NCI-H2196 treated with DMSO at 0.1 percent for 48 hours (cell line): ENCODE measurements at regions not wholly inside any gene's neighbourhood (a gene's known extent, or its start where the extent isn't known, plus 50 kb on each side); places are given as distances from the start of the nearest gene placed in this dataset.

Experiments
- DNase-seq: peaks from one replicate; lab custom pipeline; 2025; ENCODE audit not compliant: unreplicated experiment; lab: John Stamatoyannopoulos, UW

GRCh38 chr18:67381608-67382150 lies 134.8 kb downstream of the DSEL start:
- DNase-seq = no peak

- no peak for DNase-seq
Observed at GRCh38 chr18:67380867-67381266, 135.7 kb downstream of the DSEL start.

GRCh38 chr18:67379981-67380380 lies 136.5 kb downstream of the DSEL start:
- DNase-seq = no peak

- no peak for DNase-seq
Observed at GRCh38 chr18:67376372-67376771, 140.1 kb downstream of the DSEL start.

- no peak for DNase-seq
Observed at GRCh38 chr18:67373636-67374035, 142.9 kb downstream of the DSEL start.

- no peak for DNase-seq
Observed at GRCh38 chr18:67367540-67367939, 149.0 kb downstream of the DSEL start.

GRCh38 chr18:67363694-67364093 lies 152.8 kb downstream of the DSEL start:
- DNase-seq = no peak

GRCh38 chr18:67362906-67363305 lies 153.6 kb downstream of the DSEL start:
- DNase-seq = no peak

- no peak for DNase-seq
Observed at GRCh38 chr18:67359873-67360838, 156.4 kb downstream of the DSEL start.

- DNase-seq = no peak
Observed at GRCh38 chr18:67358947-67359346, 157.6 kb downstream of the DSEL start.

GRCh38 chr18:67354692-67355091 lies 161.8 kb downstream of the DSEL start:
- DNase-seq = no peak

- no peak for DNase-seq
Observed at GRCh38 chr18:67354091-67354490, 162.4 kb downstream of the DSEL start.

GRCh38 chr18:67347438-67347837 lies 169.1 kb downstream of the DSEL start:
- no peak for DNase-seq

GRCh38 chr18:67342159-67342558 lies 174.4 kb downstream of the DSEL start:
- no peak for DNase-seq

- no peak for DNase-seq
Observed at GRCh38 chr18:67337696-67338095, 178.8 kb downstream of the DSEL start.

- DNase-seq = no peak
Observed at GRCh38 chr18:67331857-67332256, 184.7 kb downstream of the DSEL start.

GRCh38 chr18:67319109-67319508 lies 197.4 kb downstream of the DSEL start:
- no peak for DNase-seq

GRCh38 chr18:67318651-67319050 lies 197.9 kb downstream of the DSEL start:
- no peak for DNase-seq

GRCh38 chr18:67310826-67311225 lies 205.7 kb downstream of the DSEL start:
- DNase-seq = no peak

GRCh38 chr18:67308819-67309218 lies 207.7 kb downstream of the DSEL start:
- no peak for DNase-seq

GRCh38 chr18:67305466-67305865 lies 211.1 kb downstream of the DSEL start:
- no peak for DNase-seq

GRCh38 chr18:67302043-67302442 lies 214.5 kb downstream of the DSEL start:
- DNase-seq = no peak

GRCh38 chr18:67301592-67301991 lies 214.9 kb downstream of the DSEL start:
- DNase-seq = no peak
